Activated T-helper 2 cell treated with anti-CD3 and anti-CD28 coated beads, Interferon-gamma antibody, Interleukin-2, Interleukin-4, amounts not matched to agents 10 μg/mL and 5 μg/mL and 100 μg/mL, durations not matched to agents 14 hours and 24 hours and 36 hours (primary cell): ENCODE measurements at regions not wholly inside any gene's neighbourhood (a gene's known extent, or its start where the extent isn't known, plus 50 kb on each side); places are given as distances from the start of the nearest gene placed in this dataset.

Source experiments
- DNase-seq: peaks from one replicate; pipeline ENCODE4 v3.0.0; 2021; ENCODE audit warnings: low spot score
- H3K27ac Mint-ChIP-seq: one replicate; pipeline ENCODE4 v1.8.0; 2021; ENCODE audit warnings: mixed read lengths
- H3K27me3 Mint-ChIP-seq: one replicate; pipeline ENCODE4 v1.8.0; 2021; ENCODE audit warnings: low read depth, mixed read lengths
- H3K36me3 Mint-ChIP-seq: one replicate; pipeline ENCODE4 v1.8.0; 2021; ENCODE audit warnings: low read depth, mixed read lengths
- H3K4me1 Mint-ChIP-seq: one replicate; pipeline ENCODE4 v1.8.0; 2021; ENCODE audit warnings: low read depth, mixed read lengths
- H3K4me3 Mint-ChIP-seq: one replicate; pipeline ENCODE4 v1.8.0; 2021; ENCODE audit warnings: low read depth, mild to moderate bottlenecking, moderate library complexity, mixed read lengths
- H3K9me3 Mint-ChIP-seq: one replicate; pipeline ENCODE4 v1.8.0; 2021; ENCODE audit warnings: mixed read lengths
- intact Hi-C: fragments of 100-400 bp; cut with micrococcal nuclease; formaldehyde crosslinking; loops from one replicate; pipeline ENCODE4 v1.15.1; 2023

- Mint-ChIP-seq H3K4me1 (no peaks in the 10 kb centered on the region), H3K36me3 (no peaks in the 10 kb centered on the region), H3K27me3 (no peaks in the 10 kb centered on the region), H3K9me3 (no peaks in the 10 kb centered on the region), H3K4me3 (no peak overlapping the region), H3K27ac (no peak overlapping the region)
- no peak for DNase-seq
- intact Hi-C loops = no loop called here
Observed at GRCh38 chr13:105509981-105510762, 1025.3 kb downstream of the EFNB2 start.

- Mint-ChIP-seq H3K9me3 (no peaks in the 10 kb centered on the region), H3K27ac (no peak overlapping the region), H3K4me1 (no peaks in the 10 kb centered on the region), H3K36me3 (no peaks in the 10 kb centered on the region), H3K4me3 (no peak overlapping the region), H3K27me3 (no peaks in the 10 kb centered on the region)
- intact Hi-C loops = no loop called here
- no peak for DNase-seq
Observed at GRCh38 chr13:105506463-105506862, 1029.0 kb downstream of the EFNB2 start.

GRCh38 chr13:105502193-105502592 is 1033.3 kb downstream of the EFNB2 start:
- H3K27ac Mint-ChIP-seq = no peak overlapping the region
- H3K27me3 Mint-ChIP-seq = no peaks in the 10 kb centered on the region
- no peaks in the 10 kb centered on the region for H3K36me3 Mint-ChIP-seq
- no peaks in the 10 kb centered on the region for H3K9me3 Mint-ChIP-seq
- intact Hi-C loops = no loop called here
- DNase-seq = no peak
- H3K4me1 Mint-ChIP-seq = no peaks in the 10 kb centered on the region
- no peak overlapping the region for H3K4me3 Mint-ChIP-seq

- no peak overlapping the region for H3K27ac Mint-ChIP-seq
- H3K36me3 Mint-ChIP-seq = no peaks in the 10 kb centered on the region
- DNase-seq = no peak
- no peaks in the 10 kb centered on the region for H3K27me3 Mint-ChIP-seq
- H3K4me1 Mint-ChIP-seq = no peaks in the 10 kb centered on the region
- no peak overlapping the region for H3K4me3 Mint-ChIP-seq
- H3K9me3 Mint-ChIP-seq = no peaks in the 10 kb centered on the region
- intact Hi-C loops = no loop called here
Observed at GRCh38 chr13:105497597-105497996, 1037.9 kb downstream of the EFNB2 start.

- DNase-seq = no peak
- Mint-ChIP-seq H3K27ac (no peak overlapping the region), H3K9me3 (no peaks in the 10 kb centered on the region), H3K36me3 (no peaks in the 10 kb centered on the region), H3K4me1 (no peaks in the 10 kb centered on the region), H3K4me3 (no peak overlapping the region), H3K27me3 (no peaks in the 10 kb centered on the region)
- intact Hi-C loops = no loop called here
Observed at GRCh38 chr13:105492216-105492615, 1043.2 kb downstream of the EFNB2 start.

GRCh38 chr13:105491345-105491744 is 1044.1 kb downstream of the EFNB2 start:
- Mint-ChIP-seq H3K27ac (no peak overlapping the region), H3K27me3 (no peaks in the 10 kb centered on the region), H3K4me3 (no peak overlapping the region), H3K9me3 (no peaks in the 10 kb centered on the region), H3K4me1 (no peaks in the 10 kb centered on the region), H3K36me3 (no peaks in the 10 kb centered on the region)
- DNase-seq = no peak
- intact Hi-C loops = no loop called here

- Mint-ChIP-seq H3K36me3 (no peaks in the 10 kb centered on the region), H3K4me3 (no peak overlapping the region), H3K27me3 (no peaks in the 10 kb centered on the region), H3K4me1 (no peaks in the 10 kb centered on the region), H3K27ac (no peak overlapping the region), H3K9me3 (no peaks in the 10 kb centered on the region)
- DNase-seq = no peak
- intact Hi-C loops = no loop called here
Observed at GRCh38 chr13:105485081-105485480, 1050.4 kb downstream of the EFNB2 start.

GRCh38 chr13:105474983-105475610 is 1060.4 kb downstream of the EFNB2 start:
- intact Hi-C loops = no loop called here
- H3K9me3 Mint-ChIP-seq = no peaks in the 10 kb centered on the region
- no peaks in the 10 kb centered on the region for H3K4me1 Mint-ChIP-seq
- no peak overlapping the region for H3K27ac Mint-ChIP-seq
- DNase-seq = no peak
- no peaks in the 10 kb centered on the region for H3K36me3 Mint-ChIP-seq
- no peaks in the 10 kb centered on the region for H3K27me3 Mint-ChIP-seq
- no peak overlapping the region for H3K4me3 Mint-ChIP-seq

- no peak overlapping the region for H3K4me3 Mint-ChIP-seq
- intact Hi-C loops = no loop called here
- no peak overlapping the region for H3K27ac Mint-ChIP-seq
- no peaks in the 10 kb centered on the region for H3K36me3 Mint-ChIP-seq
- no peaks in the 10 kb centered on the region for H3K4me1 Mint-ChIP-seq
- H3K9me3 Mint-ChIP-seq = no peaks in the 10 kb centered on the region
- DNase-seq = no peak
- H3K27me3 Mint-ChIP-seq = no peaks in the 10 kb centered on the region
Observed at GRCh38 chr13:105471673-105472072, 1063.8 kb downstream of the EFNB2 start.

- Mint-ChIP-seq H3K27ac (no peak overlapping the region), H3K4me1 (no peaks in the 10 kb centered on the region), H3K9me3 (no peaks in the 10 kb centered on the region), H3K4me3 (no peak overlapping the region), H3K36me3 (no peaks in the 10 kb centered on the region), H3K27me3 (no peaks in the 10 kb centered on the region)
- no peak for DNase-seq
- intact Hi-C loops = no loop called here
Observed at GRCh38 chr13:105466376-105466775, 1069.1 kb downstream of the EFNB2 start.

GRCh38 chr13:105465745-105466144 is 1069.7 kb downstream of the EFNB2 start, which contains the start of gene DAOA:
Gene DAOA, plus strand, starts transcription at chr13:105466045.
- Mint-ChIP-seq H3K27ac (no peak within 1 kb of the TSS), H3K4me1 (no peaks in the 10 kb centered on the region), H3K27me3 (no peaks in the 10 kb centered on the region), H3K9me3 (no peaks in the 10 kb centered on the region), H3K36me3 (no peaks in the 10 kb centered on the region), H3K4me3 (no peak within 1 kb of the TSS)
- intact Hi-C loops = no loop called here
- no peak for DNase-seq

GRCh38 chr13:105465251-105465650 is 1070.2 kb downstream of the EFNB2 start:
- Mint-ChIP-seq H3K4me3 (no peak overlapping the region), H3K4me1 (no peaks in the 10 kb centered on the region), H3K27ac (no peak overlapping the region), H3K36me3 (no peaks in the 10 kb centered on the region), H3K9me3 (no peaks in the 10 kb centered on the region), H3K27me3 (no peaks in the 10 kb centered on the region)
- intact Hi-C loops = no loop called here
- no peak for DNase-seq

- Mint-ChIP-seq H3K36me3 (no peaks in the 10 kb centered on the region), H3K4me1 (no peaks in the 10 kb centered on the region), H3K27ac (no peak overlapping the region), H3K27me3 (no peaks in the 10 kb centered on the region), H3K4me3 (no peak overlapping the region), H3K9me3 (no peaks in the 10 kb centered on the region)
- DNase-seq = no peak
- intact Hi-C loops = no loop called here
Observed at GRCh38 chr13:105464249-105464648, 1071.2 kb downstream of the EFNB2 start.
